HEK293T (cell line): ENCODE measurements at regions not wholly inside any gene's neighbourhood (a gene's known extent, or its start where the extent isn't known, plus 50 kb on each side); places are given as distances from the start of the nearest gene placed in this dataset.

Source experiments
- ARNT ChIP-seq: fragments of 450-650 bp; IDR thresholded peaks from 2 replicates; pipeline ENCODE4 v1.6.1; 2017; ENCODE audit warnings: mild to moderate bottlenecking
- BHLHE40 ChIP-seq: fragments of 450-650 bp; IDR thresholded peaks from 2 replicates; pipeline ENCODE4 v1.6.1; 2016; ENCODE audit warnings: mild to moderate bottlenecking, moderate library complexity, borderline replicate concordance
- CTBP1 ChIP-seq: fragments of 450-650 bp; IDR thresholded peaks from 2 replicates; pipeline ENCODE4 v1.6.1; 2016; ENCODE audit warnings: borderline replicate concordance
- ELF4 ChIP-seq: fragments of 450-650 bp; IDR thresholded peaks from 2 replicates; pipeline ENCODE4 v1.6.1; 2017; ENCODE audit warnings: antibody characterized with exemption
- FOXA1 ChIP-seq: fragments of 450-650 bp; IDR thresholded peaks from 2 replicates; pipeline ENCODE4 v1.6.1; 2016; ENCODE audit warnings: mild to moderate bottlenecking
- FOXK2 ChIP-seq: fragments of 450-650 bp; IDR thresholded peaks from 2 replicates; pipeline ENCODE4 v1.6.1; 2016; ENCODE audit warnings: mild to moderate bottlenecking
- FOXM1 ChIP-seq: fragments of 450-650 bp; IDR thresholded peaks from 2 replicates; pipeline ENCODE4 v1.6.1; 2017; ENCODE audit warnings: mild to moderate bottlenecking, borderline replicate concordance
- HDGF ChIP-seq: fragments of 450-650 bp; IDR thresholded peaks from 2 replicates; pipeline ENCODE4 v1.6.1; 2017; ENCODE audit warnings: antibody characterized with exemption, borderline replicate concordance
- NFRKB ChIP-seq: fragments of 450-650 bp; IDR thresholded peaks from 2 replicates; pipeline ENCODE4 v1.6.1; 2016; ENCODE audit warnings: mild to moderate bottlenecking, moderate library complexity
- SP1 ChIP-seq: fragments of 450-650 bp; IDR thresholded peaks from 2 replicates; pipeline ENCODE4 v1.6.1; 2017
- SUZ12 ChIP-seq: fragments of 450-650 bp; IDR thresholded peaks from 2 replicates; pipeline ENCODE4 v1.6.1; 2016; ENCODE audit warnings: mild to moderate bottlenecking
- TARDBP ChIP-seq: fragments of 450-650 bp; IDR thresholded peaks from 2 replicates; pipeline ENCODE4 v1.6.1; 2016
- ZNF384 ChIP-seq: fragments of 450-650 bp; IDR thresholded peaks from 2 replicates; pipeline ENCODE4 v1.6.1; 2016
- TF ChIP-seq, protein P1 (sequence below): fragments of 450-650 bp; IDR thresholded peaks from 2 replicates; pipeline ENCODE4 v1.6.1; 2016

DNA sequence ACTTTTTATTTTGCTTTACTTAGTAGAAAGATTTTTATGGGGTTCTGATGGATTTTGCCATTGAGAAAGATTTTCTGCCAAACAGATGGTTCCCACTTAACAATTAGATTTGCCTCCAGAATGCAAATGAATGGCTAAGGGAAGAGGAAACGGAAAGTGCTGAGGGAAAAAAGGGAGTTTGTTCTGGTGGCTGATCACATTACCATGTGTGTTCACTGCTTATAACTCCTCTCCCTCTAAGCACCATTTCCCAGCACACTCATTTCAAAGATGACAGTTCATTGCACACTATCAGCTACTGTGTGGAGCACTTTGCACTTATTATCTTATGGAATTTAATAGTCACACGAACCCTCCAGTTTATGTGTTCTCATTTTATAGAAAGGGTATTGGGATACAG lies 68.0 kb upstream of the GRID2 start:
- TF ChIP-seq SUZ12: no peak
- no peak for TF ChIP-seq NFRKB
- no peak for TF ChIP-seq TARDBP
- TF ChIP-seq ZNF384: no peak
- no peak for TF ChIP-seq FOXM1
- no peak for TF ChIP-seq FOXK2
- TF ChIP-seq SP1: no peak
- no peak for TF ChIP-seq BHLHE40
- TF ChIP-seq HDGF: no peak
- TF ChIP-seq CTBP1: no peak
- TF ChIP-seq, protein P1, sequence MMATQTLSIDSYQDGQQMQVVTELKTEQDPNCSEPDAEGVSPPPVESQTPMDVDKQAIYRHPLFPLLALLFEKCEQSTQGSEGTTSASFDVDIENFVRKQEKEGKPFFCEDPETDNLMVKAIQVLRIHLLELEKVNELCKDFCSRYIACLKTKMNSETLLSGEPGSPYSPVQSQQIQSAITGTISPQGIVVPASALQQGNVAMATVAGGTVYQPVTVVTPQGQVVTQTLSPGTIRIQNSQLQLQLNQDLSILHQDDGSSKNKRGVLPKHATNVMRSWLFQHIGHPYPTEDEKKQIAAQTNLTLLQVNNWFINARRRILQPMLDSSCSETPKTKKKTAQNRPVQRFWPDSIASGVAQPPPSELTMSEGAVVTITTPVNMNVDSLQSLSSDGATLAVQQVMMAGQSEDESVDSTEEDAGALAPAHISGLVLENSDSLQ: no peak
- TF ChIP-seq FOXA1: no peak
- no peak for TF ChIP-seq ARNT
- TF ChIP-seq ELF4: no peak
